H9 (cell line): ENCODE measurements at regions not wholly inside any gene's neighbourhood (a gene's known extent, or its start where the extent isn't known, plus 50 kb on each side); places are given as distances from the start of the nearest gene placed in this dataset.

Experiments used
- DNase-seq: peaks from one replicate; pipeline ENCODE4 v3.0.0-alpha.2; 2017
- H2AFZ ChIP-seq: one replicate; pipeline ENCODE4 v1.6.1; 2013; ENCODE audit warnings: mild to moderate bottlenecking, low read length, control low read depth, moderate library complexity
- H2AK5ac ChIP-seq: 2 replicates; pipeline ENCODE4 v1.6.1; 2013; ENCODE audit warnings: low read length, control low read depth, mixed read lengths; ENCODE audit not compliant: insufficient read length
- H2BK120ac ChIP-seq: one replicate; pipeline ENCODE4 v1.6.1; 2013; ENCODE audit warnings: low read depth, mild to moderate bottlenecking, low read length, control low read depth, inconsistent platforms; ENCODE audit not compliant: poor library complexity, severe bottlenecking
- H2BK12ac ChIP-seq: 2 replicates; pipeline ENCODE4 v1.6.1; 2013; ENCODE audit warnings: low read length, control low read depth, mixed read lengths, low read depth; ENCODE audit not compliant: insufficient read length
- H2BK15ac ChIP-seq: 2 replicates; pipeline ENCODE4 v1.6.1; 2013; ENCODE audit warnings: low read depth, low read length, control low read depth
- H2BK20ac ChIP-seq: one replicate; pipeline ENCODE4 v1.6.1; 2013; ENCODE audit warnings: low read depth, mild to moderate bottlenecking, low read length, control low read depth, inconsistent platforms; ENCODE audit not compliant: poor library complexity, severe bottlenecking
- H2BK5ac ChIP-seq: 2 replicates; pipeline ENCODE4 v1.6.1; 2013; ENCODE audit warnings: low read length, control low read depth, mixed read lengths; ENCODE audit not compliant: insufficient read length
- H3K14ac ChIP-seq: 2 replicates; pipeline ENCODE4 v1.6.1; 2013; ENCODE audit warnings: low read length, control low read depth; ENCODE audit not compliant: insufficient read depth
- H3K18ac ChIP-seq: 2 replicates; pipeline ENCODE4 v1.6.1; 2013; ENCODE audit warnings: low read depth, mild to moderate bottlenecking, mixed read lengths, low read length, control low read depth; ENCODE audit not compliant: insufficient read length
- H3K23ac ChIP-seq: 2 replicates; pipeline ENCODE4 v1.6.1; 2013; ENCODE audit warnings: low read length, control low read depth, mixed read lengths, low read depth; ENCODE audit not compliant: insufficient read length
- H3K23me2 ChIP-seq: 2 replicates; pipeline ENCODE4 v1.6.1; 2013; ENCODE audit warnings: low read depth, mild to moderate bottlenecking, mixed read lengths, low read length, control low read depth; ENCODE audit not compliant: insufficient read length, poor library complexity, severe bottlenecking
- H3K27ac ChIP-seq: 2 replicates; pipeline ENCODE4 v1.5.1; 2013; ENCODE audit warnings: low read length, control low read depth, mixed read lengths, low read depth; ENCODE audit not compliant: insufficient read length
- H3K27me3 ChIP-seq: 2 replicates; pipeline ENCODE4 v1.6.1; 2013; ENCODE audit warnings: low read length, control low read depth, inconsistent platforms; ENCODE audit not compliant: insufficient read depth
- H3K4ac ChIP-seq: 2 replicates; pipeline ENCODE4 v1.6.1; 2013; ENCODE audit warnings: low read depth, mild to moderate bottlenecking, control low read depth, inconsistent platforms, low read length, moderate library complexity
- H3K4me1 ChIP-seq: 2 replicates; pipeline ENCODE4 v1.6.1; 2013; ENCODE audit warnings: low read length, control low read depth, inconsistent platforms; ENCODE audit not compliant: insufficient read depth
- H3K4me2 ChIP-seq: 2 replicates; pipeline ENCODE4 v1.6.1; 2013; ENCODE audit warnings: low read length, control low read depth, mixed read lengths; ENCODE audit not compliant: insufficient read length, insufficient read depth
- H3K56ac ChIP-seq: 2 replicates; pipeline ENCODE4 v1.6.1; 2013; ENCODE audit warnings: low read depth, mild to moderate bottlenecking, mixed read lengths, low read length, control low read depth; ENCODE audit not compliant: insufficient read length
- H3K79me1 ChIP-seq: 2 replicates; pipeline ENCODE4 v1.6.1; 2013; ENCODE audit warnings: low read depth, mild to moderate bottlenecking, moderate library complexity, low read length, control low read depth, inconsistent platforms; ENCODE audit not compliant: insufficient read depth, poor library complexity, severe bottlenecking
- H3K79me2 ChIP-seq: 2 replicates; pipeline ENCODE4 v1.6.1; 2013; ENCODE audit warnings: low read length, control low read depth, inconsistent platforms; ENCODE audit not compliant: insufficient read depth
- H3K9ac ChIP-seq: 2 replicates; pipeline ENCODE4 v1.6.1; 2013; ENCODE audit warnings: low read length, control low read depth, mixed read lengths; ENCODE audit not compliant: insufficient read length; ENCODE audit errors: extremely low read depth
- H3K9me3 ChIP-seq: one replicate; pipeline ENCODE4 v1.6.1; 2013; ENCODE audit warnings: low read depth, low read length, inconsistent platforms; ENCODE audit not compliant: control insufficient read depth
- H3T11ph ChIP-seq: one replicate; pipeline ENCODE4 v1.6.1; 2013; ENCODE audit warnings: mild to moderate bottlenecking, low read length, control low read depth, inconsistent platforms
- H4K20me1 ChIP-seq: one replicate; pipeline ENCODE4 v1.6.1; 2013; ENCODE audit not compliant: control insufficient read depth, insufficient read length, insufficient read depth
- H4K5ac ChIP-seq: 2 replicates; pipeline ENCODE4 v1.6.1; 2013; ENCODE audit warnings: low read depth, mild to moderate bottlenecking, mixed read lengths, low read length, control low read depth; ENCODE audit not compliant: insufficient read length
- H4K8ac ChIP-seq: replicated peaks from 2 replicates; pipeline ENCODE4 v1.6.1; 2013; ENCODE audit warnings: low read length, control low read depth, mixed read lengths, low read depth; ENCODE audit not compliant: insufficient read length
- H4K91ac ChIP-seq: 2 replicates; pipeline ENCODE4 v1.6.1; 2013; ENCODE audit warnings: low read depth, mild to moderate bottlenecking, moderate library complexity, mixed read lengths, low read length, control low read depth; ENCODE audit not compliant: insufficient read length
- H3K27ac Mint-ChIP-seq, 3 experiments: 2 replicates in 2 of 3; 3 replicates in 1 of 3; pipeline ENCODE4 v1.8.0; 2020 to 2021; ENCODE audit warnings: mixed read lengths in 3 of 3, mild to moderate bottlenecking in 1 of 3, moderate library complexity in 1 of 3
- H3K27me3 Mint-ChIP-seq: 2 replicates; pipeline ENCODE4 v1.8.0; 2021; ENCODE audit warnings: low read depth, mild to moderate bottlenecking, moderate library complexity, mixed read lengths
- H3K36me3 Mint-ChIP-seq, 3 experiments: 2 replicates in 2 of 3; 3 replicates in 1 of 3; pipeline ENCODE4 v1.8.0; 2020 to 2021; ENCODE audit warnings: low read depth in 3 of 3, mixed read lengths in 3 of 3; ENCODE audit not compliant: insufficient read depth in 1 of 3
- H3K4me1 Mint-ChIP-seq, 2 experiments: 2 replicates each; pipeline ENCODE4 v1.8.0; 2020; ENCODE audit warnings: mixed read lengths in 2 of 2
- H3K4me3 Mint-ChIP-seq, 2 experiments: 2 replicates in 1 of 2; 3 replicates in 1 of 2; pipeline ENCODE4 v1.8.0; 2020 to 2021; ENCODE audit warnings: mild to moderate bottlenecking in 2 of 2, mixed read lengths in 2 of 2, moderate library complexity in 1 of 2
- H3K9me3 Mint-ChIP-seq, 2 experiments: 2 replicates in 1 of 2; 3 replicates in 1 of 2; pipeline ENCODE4 v1.8.0; 2020; ENCODE audit warnings: mild to moderate bottlenecking in 2 of 2, mixed read lengths in 2 of 2, moderate library complexity in 1 of 2
- CTCF ChIP-seq: fragments of 200-600 bp; sonication (generic); conservative IDR thresholded peaks from 3 replicates; pipeline ENCODE4 v1.8.0; 2021; ENCODE audit warnings: antibody characterized with exemption, mild to moderate bottlenecking
- WGBS: extraction: QIAGEN DNeasy Blood & Tissue Kit; methylation state at CpG from one replicate; pipeline ENCODE4 v1.1.7; 2013; ENCODE audit warnings: missing lambda C conversion rate, low lambda C conversion rate, mixed read lengths; ENCODE audit not compliant: insufficient read length; ENCODE audit errors: extremely low coverage; 5-methylcytosine and 5-hydroxymethylcytosine counted together

GRCh38 chr4:81627590-81627989 is 155.9 kb upstream of the RASGEF1B start:
- Histone ChIP-seq H3K9me3 (no peaks in the 10 kb centered on the region), H4K8ac (no peak overlapping the region), H3K56ac (no peak overlapping the region), H3K4ac (no peak overlapping the region), H3K4me1 (peaks cover 5% of the 10 kb centered on the region; the same call in 1 of the 2 replicates), H3K79me2 (no peaks in the 10 kb centered on the region), H2BK12ac (no peak overlapping the region), H3T11ph (no peak overlapping the region), H4K5ac (no peak overlapping the region), H3K23me2 (no peaks in the 10 kb centered on the region), H3K18ac (no peak overlapping the region), H3K4me2 (no peak overlapping the region), H4K91ac (no peak overlapping the region), H3K27me3 (no peaks in the 10 kb centered on the region), H2BK120ac (no peak overlapping the region), H3K79me1 (no peaks in the 10 kb centered on the region), H2BK20ac (no peak overlapping the region), H2BK15ac (no peak overlapping the region), H3K23ac (no peak overlapping the region), H3K27ac (no peak overlapping the region), H2AFZ (no peak overlapping the region), H3K9ac (no peak overlapping the region), H2AK5ac (no peak overlapping the region), H4K20me1 (no peaks in the 10 kb centered on the region), H2BK5ac (no peak overlapping the region), H3K14ac (no peak overlapping the region)
- no peak for DNase-seq
- WGBS, result no CpG with 5 or more reads among the region's 2 CpGs
- Mint-ChIP-seq H3K27ac (no peak overlapping the region), H3K4me1 (peaks cover 19% of the 10 kb centered on the region in 2 experiments), H3K36me3 (no peaks in the 10 kb centered on the region), H3K9me3 (no peaks in the 10 kb centered on the region), H3K4me3 (no peak overlapping the region), H3K27me3 (no peaks in the 10 kb centered on the region)
- no peak for TF ChIP-seq CTCF
